Ishikawa (cell line): ENCODE measurements at regions not wholly inside any gene's neighbourhood (a gene's known extent, or its start where the extent isn't known, plus 50 kb on each side); places are given as distances from the start of the nearest gene placed in this dataset.

Source experiments
- CEBPB ChIP-seq: IDR thresholded peaks from 2 replicates; pipeline ENCODE4 v1.6.1; 2012
- CREB1 ChIP-seq: IDR thresholded peaks from 2 replicates; pipeline ENCODE4 v1.6.1; 2012; ENCODE audit warnings: low read depth
- FOXM1 ChIP-seq: IDR thresholded peaks from 2 replicates; pipeline ENCODE4 v1.6.1; 2012; ENCODE audit warnings: low read depth, borderline replicate concordance
- TAF1 ChIP-seq: IDR thresholded peaks from 2 replicates; pipeline ENCODE4 v1.6.1; 2012; ENCODE audit warnings: low read depth, mild to moderate bottlenecking
- TCF12 ChIP-seq: IDR thresholded peaks from 2 replicates; pipeline ENCODE4 v1.6.1; 2012; ENCODE audit warnings: low read depth
- TEAD4 ChIP-seq: IDR thresholded peaks from 2 replicates; pipeline ENCODE4 v1.6.1; 2012
- YY1 ChIP-seq: IDR thresholded peaks from 2 replicates; pipeline ENCODE4 v1.6.1; 2012; ENCODE audit warnings: low read depth
- TF ChIP-seq, protein P1 (sequence below): IDR thresholded peaks from 2 replicates; pipeline ENCODE4 v1.6.1; 2012

- TF ChIP-seq, protein P1, sequence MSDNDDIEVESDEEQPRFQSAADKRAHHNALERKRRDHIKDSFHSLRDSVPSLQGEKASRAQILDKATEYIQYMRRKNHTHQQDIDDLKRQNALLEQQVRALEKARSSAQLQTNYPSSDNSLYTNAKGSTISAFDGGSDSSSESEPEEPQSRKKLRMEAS, result no peak
- TF ChIP-seq CEBPB (no peak), TEAD4 (no peak), CREB1 (no peak), TCF12 (no peak), YY1 (no peak), TAF1 (no peak), FOXM1 (no peak)
These were observed 61.9 kb upstream of the ATP1A1 start for GRCh38 chr1:116311193-116311592.
